ENCODE measurements at regions not wholly inside any gene's neighbourhood (a gene's known extent, or its start where the extent isn't known, plus 50 kb on each side); places are given as distances from the start of the nearest gene placed in this dataset.

GRCh38 chr7:113232885-113233284, 114.5 kb upstream of the SMIM30 start:
- Histone ChIP-seq H3K27ac (no peak overlapping the region), H3K4me1 (peaks cover 0 to 9% (median 0%) of the 10 kb centered on the region in 9 donors), H3K4me3 (no peak overlapping the region), H3K27me3 (no peaks in the 10 kb centered on the region), H3K36me3 (no peaks in the 10 kb centered on the region), H3K9me3 (peaks cover 0 to 7% (median 0%) of the 10 kb centered on the region in 11 donors)
- DNase-seq (no peak), ATAC-seq (no peak)
- no peak for TF ChIP-seq CTCF (IDR thresholded peaks at IDR 0.05)
- intact Hi-C loops (cut with DNase I), result no loop called here
- WGBS, 2 donors, result 36 to 52% methylated on average over 2 of the region's 2 CpGs

- TF ChIP-seq CTCF (IDR thresholded peaks at IDR 0.05), result no peak
- H3K9me3 ChIP-seq, result peaks cover 0 to 29% (median 4%) of the 10 kb centered on the region in 11 donors
- peaks cover 0 to 9% (median 0%) of the 10 kb centered on the region in 9 donors for H3K4me1 ChIP-seq
- ATAC-seq (no peak), DNase-seq (no peak)
- H3K27me3 ChIP-seq, result no peaks in the 10 kb centered on the region
- no peak overlapping the region for H3K27ac ChIP-seq
- no peak overlapping the region for H3K4me3 ChIP-seq
- intact Hi-C loops (cut with DNase I), result no loop called here
- WGBS, 2 donors, result 91 to 94% methylated on average over 2 of the region's 2 CpGs
- H3K36me3 ChIP-seq, result no peaks in the 10 kb centered on the region
Observed at GRCh38 chr7:113230691-113231090, 112.3 kb upstream of the SMIM30 start.

GRCh38 chr7:113217314-113217713, 99.0 kb upstream of the SMIM30 start:
- no peak for ATAC-seq
- 36 to 47% methylated on average over 4 of the region's 4 CpGs for WGBS, 2 donors
- H3K27me3 ChIP-seq, result no peaks in the 10 kb centered on the region
- DNase-seq, result no peak
- no peak overlapping the region for H3K4me3 ChIP-seq
- TF ChIP-seq CTCF (IDR thresholded peaks at IDR 0.05), result no peak
- H3K9me3 ChIP-seq, result no peaks in the 10 kb centered on the region
- no peaks in the 10 kb centered on the region for H3K36me3 ChIP-seq
- intact Hi-C loops (cut with DNase I), result no loop called here
- H3K4me1 ChIP-seq, result no peaks in the 10 kb centered on the region
- no peak overlapping the region for H3K27ac ChIP-seq

GRCh38 chr7:113216038-113216437, 97.7 kb upstream of the SMIM30 start:
- 63 to 76% methylated on average over 1 of the region's 1 CpG for WGBS, 2 donors

More at GRCh38 chr7:113216038-113216437, 97.7 kb upstream of the SMIM30 start:
- Histone ChIP-seq H3K36me3 (no peaks in the 10 kb centered on the region), H3K27ac (no peak overlapping the region), H3K4me1 (no peaks in the 10 kb centered on the region), H3K4me3 (no peak overlapping the region), H3K27me3 (no peaks in the 10 kb centered on the region), H3K9me3 (no peaks in the 10 kb centered on the region)
- TF ChIP-seq CTCF (IDR thresholded peaks at IDR 0.05), result no peak
- ATAC-seq (no peak), DNase-seq (no peak)
- intact Hi-C loops (cut with DNase I), result no loop called here
